Osteocyte (in vitro differentiated cells): ENCODE measurements at regions not wholly inside any gene's neighbourhood (a gene's known extent, or its start where the extent isn't known, plus 50 kb on each side); places are given as distances from the start of the nearest gene placed in this dataset.
"Not testable (repeated sequence)": the region's sequence is repeated elsewhere in the genome, so short reads cannot be mapped to it uniquely, and the experiment has no call there.

Source experiments
- DNase-seq: peaks from one replicate; pipeline ENCODE4 v3.0.0; 2021; ENCODE audit warnings: mixed read lengths; ENCODE audit not compliant: unreplicated experiment; ENCODE audit errors: extremely low spot score
- H3K27ac Mint-ChIP-seq: one replicate; pipeline ENCODE4 v1.8.0; 2021; ENCODE audit warnings: mild to moderate bottlenecking, mixed read lengths; ENCODE audit not compliant: unreplicated experiment
- H3K27me3 Mint-ChIP-seq: one replicate; pipeline ENCODE4 v1.8.0; 2021; ENCODE audit warnings: mixed read lengths; ENCODE audit not compliant: unreplicated experiment
- H3K36me3 Mint-ChIP-seq: one replicate; pipeline ENCODE4 v1.8.0; 2021; ENCODE audit warnings: mixed read lengths; ENCODE audit not compliant: unreplicated experiment
- H3K4me1 Mint-ChIP-seq: one replicate; pipeline ENCODE4 v1.8.0; 2021; ENCODE audit warnings: mixed read lengths; ENCODE audit not compliant: unreplicated experiment
- H3K4me3 Mint-ChIP-seq: one replicate; pipeline ENCODE4 v1.8.0; 2021; ENCODE audit warnings: mild to moderate bottlenecking, moderate library complexity, mixed read lengths; ENCODE audit not compliant: unreplicated experiment
- H3K9me3 Mint-ChIP-seq: one replicate; pipeline ENCODE4 v1.8.0; 2021; ENCODE audit warnings: mixed read lengths; ENCODE audit not compliant: unreplicated experiment
- TF ChIP-seq, protein P1 (sequence below): fragments of 200-600 bp; sonication (generic); IDR thresholded peaks from 2 replicates; pipeline ENCODE4 v1.5.0; 2021; ENCODE audit warnings: antibody characterized with exemption, mild to moderate bottlenecking, moderate library complexity

DNA sequence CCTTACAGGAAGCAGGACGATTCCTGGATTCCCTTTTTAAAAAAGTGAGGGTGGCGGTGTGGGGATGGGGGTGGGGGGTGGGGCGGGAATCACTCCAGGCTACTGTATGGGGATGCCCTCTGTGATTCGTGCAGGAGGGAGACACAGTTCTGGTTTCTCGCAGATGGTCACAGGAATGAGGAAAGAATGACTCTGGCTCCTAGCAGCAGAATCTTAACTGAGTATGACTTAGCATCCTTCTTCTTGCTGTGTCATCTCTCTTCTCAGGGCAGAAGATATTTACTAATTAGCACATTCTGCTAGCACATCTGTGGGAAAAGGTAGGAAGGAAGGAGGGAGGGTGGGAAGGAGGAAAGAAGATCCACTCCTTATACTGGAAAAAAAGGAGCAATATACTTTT, 78.8 kb upstream of the GPR39 start:
- not testable (repeated sequence) for DNase-seq, H3K9me3 Mint-ChIP-seq, H3K27ac Mint-ChIP-seq, H3K4me3 Mint-ChIP-seq, H3K36me3 Mint-ChIP-seq, H3K4me1 Mint-ChIP-seq
- H3K27me3 Mint-ChIP-seq = peaks cover 13% of the 10 kb centered on the region

DNA sequence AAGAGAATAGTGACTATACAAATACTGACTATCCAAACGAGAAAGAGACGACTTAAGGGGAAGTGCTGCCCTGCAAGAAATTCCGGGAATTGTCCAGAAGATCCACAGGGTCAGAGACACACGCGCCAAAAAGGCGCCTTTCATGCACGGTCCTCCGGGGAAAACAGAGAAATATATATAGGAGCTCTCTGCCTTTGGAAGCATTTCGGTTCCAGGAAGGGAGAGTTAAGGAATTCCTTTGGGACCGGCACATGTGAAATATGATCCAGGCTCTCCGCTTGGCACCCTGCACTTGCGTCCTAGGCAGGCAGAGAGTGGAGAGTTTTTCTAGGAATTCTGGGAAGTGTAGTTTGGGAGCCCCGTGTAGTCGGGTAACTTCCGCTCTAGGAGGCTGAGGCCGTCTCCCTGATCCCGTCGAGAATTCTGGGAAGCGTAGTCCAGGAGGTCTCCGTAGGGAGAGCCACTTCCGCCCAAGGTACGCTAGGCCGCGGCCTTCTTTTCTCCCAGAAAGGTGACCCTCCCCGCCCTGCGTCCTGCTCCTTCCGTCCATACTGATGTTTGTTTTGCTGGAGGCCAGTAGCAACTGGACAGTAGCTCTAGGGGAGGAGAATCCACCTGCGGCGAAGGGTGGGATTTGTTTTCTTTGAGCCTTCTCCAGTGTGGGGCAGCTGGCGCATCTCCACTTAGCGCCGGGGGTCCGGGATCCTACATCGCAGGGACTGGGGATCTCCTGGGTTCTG, 69.4 kb upstream of the GPR39 start:
- Mint-ChIP-seq H3K27ac (peak overlapping the region; percentile 79), H3K27me3 (peaks cover 26% of the 10 kb centered on the region), H3K4me3 (peak overlapping the region; percentile 76)
- not testable (repeated sequence) for H3K4me1 Mint-ChIP-seq, H3K9me3 Mint-ChIP-seq, H3K36me3 Mint-ChIP-seq
- peak; percentile 88 for DNase-seq

DNA sequence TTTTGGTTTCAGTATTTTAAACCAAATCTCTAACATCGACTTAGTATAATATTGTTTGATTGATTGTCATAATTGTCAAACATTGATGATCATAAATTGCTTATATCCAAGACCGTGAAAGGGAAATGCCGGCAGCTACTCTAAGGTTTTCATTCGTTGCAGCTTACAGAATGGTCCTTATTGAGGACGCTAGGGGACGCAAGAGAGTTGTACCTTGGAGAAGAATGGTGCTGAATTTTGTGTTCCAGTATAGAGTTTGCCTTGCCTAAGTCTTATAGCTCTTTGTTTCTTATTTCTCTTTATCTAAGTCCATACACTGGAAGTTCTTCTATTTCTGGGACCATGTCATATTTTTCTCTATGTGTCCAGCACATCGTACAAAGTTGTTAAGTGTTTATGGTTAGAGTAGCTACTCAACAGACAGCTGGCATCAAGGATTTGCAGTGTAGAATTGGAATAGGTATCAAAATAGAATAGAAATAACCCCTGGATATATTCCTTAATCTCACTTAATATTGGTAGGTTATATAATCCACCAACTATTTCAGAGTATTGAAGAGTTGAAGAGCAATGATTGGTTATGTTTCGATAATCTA, 67.4 kb upstream of the GPR39 start:
- DNase-seq, H3K36me3 Mint-ChIP-seq, H3K27ac Mint-ChIP-seq, H3K4me1 Mint-ChIP-seq, H3K9me3 Mint-ChIP-seq, H3K4me3 Mint-ChIP-seq: not testable (repeated sequence)
- H3K27me3 Mint-ChIP-seq = peaks cover 28% of the 10 kb centered on the region
- TF ChIP-seq, protein P1, sequence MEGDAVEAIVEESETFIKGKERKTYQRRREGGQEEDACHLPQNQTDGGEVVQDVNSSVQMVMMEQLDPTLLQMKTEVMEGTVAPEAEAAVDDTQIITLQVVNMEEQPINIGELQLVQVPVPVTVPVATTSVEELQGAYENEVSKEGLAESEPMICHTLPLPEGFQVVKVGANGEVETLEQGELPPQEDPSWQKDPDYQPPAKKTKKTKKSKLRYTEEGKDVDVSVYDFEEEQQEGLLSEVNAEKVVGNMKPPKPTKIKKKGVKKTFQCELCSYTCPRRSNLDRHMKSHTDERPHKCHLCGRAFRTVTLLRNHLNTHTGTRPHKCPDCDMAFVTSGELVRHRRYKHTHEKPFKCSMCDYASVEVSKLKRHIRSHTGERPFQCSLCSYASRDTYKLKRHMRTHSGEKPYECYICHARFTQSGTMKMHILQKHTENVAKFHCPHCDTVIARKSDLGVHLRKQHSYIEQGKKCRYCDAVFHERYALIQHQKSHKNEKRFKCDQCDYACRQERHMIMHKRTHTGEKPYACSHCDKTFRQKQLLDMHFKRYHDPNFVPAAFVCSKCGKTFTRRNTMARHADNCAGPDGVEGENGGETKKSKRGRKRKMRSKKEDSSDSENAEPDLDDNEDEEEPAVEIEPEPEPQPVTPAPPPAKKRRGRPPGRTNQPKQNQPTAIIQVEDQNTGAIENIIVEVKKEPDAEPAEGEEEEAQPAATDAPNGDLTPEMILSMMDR = peak; percentile 70

DNA sequence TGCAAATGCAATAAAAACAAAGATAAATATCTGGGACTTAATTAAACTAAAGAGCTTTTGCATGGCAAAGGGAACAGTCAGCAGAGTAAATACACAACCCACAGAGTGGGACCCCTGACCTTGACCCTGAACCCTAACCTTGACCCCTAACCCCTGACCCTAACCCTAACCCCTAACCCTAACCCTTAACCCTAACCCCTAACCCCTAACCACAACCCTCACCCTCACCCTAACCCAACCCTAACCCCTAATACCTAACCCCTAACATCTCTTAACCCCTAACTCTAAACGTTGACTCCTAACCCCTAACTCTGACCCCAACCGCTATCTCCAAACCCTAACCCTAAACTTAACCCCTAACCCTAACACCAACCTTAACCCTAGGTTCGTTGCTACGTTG, 64.9 kb upstream of the GPR39 start:
- H3K36me3 Mint-ChIP-seq, H3K27ac Mint-ChIP-seq, H3K4me1 Mint-ChIP-seq, H3K9me3 Mint-ChIP-seq, DNase-seq, H3K4me3 Mint-ChIP-seq: not testable (repeated sequence)
- H3K27me3 Mint-ChIP-seq = peaks cover 33% of the 10 kb centered on the region

DNA sequence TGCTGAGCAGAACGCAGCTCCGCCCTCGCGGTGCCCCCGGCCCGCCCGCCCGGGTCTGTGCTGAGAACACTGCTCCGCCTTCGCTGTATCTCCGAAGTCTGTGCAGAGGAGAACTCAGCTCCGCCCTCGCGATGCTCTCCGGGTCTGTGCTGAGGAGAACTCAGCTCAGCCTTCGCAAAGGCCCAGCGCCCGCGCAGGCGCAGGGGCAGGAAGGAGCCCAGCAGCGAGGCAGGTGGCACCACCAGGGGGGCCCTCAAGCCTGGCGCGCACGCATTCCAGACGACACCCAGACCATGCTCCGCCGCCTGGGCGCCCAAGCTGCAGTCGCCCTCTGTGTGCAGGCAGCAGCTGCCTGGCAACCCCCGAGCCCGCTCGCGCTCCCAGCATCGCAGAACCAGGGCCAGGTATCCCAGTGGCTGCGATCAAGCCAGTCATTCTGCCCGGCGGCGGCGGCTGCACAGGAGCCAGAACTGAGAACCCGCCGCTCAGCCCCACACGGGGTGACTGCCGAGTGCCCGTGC, 64.1 kb upstream of the GPR39 start:
- H3K4me3 Mint-ChIP-seq = peak overlapping the region; percentile 66
- H3K27me3 Mint-ChIP-seq = peaks cover 33% of the 10 kb centered on the region
- H3K9me3 Mint-ChIP-seq, H3K4me1 Mint-ChIP-seq, DNase-seq, H3K36me3 Mint-ChIP-seq, H3K27ac Mint-ChIP-seq: not testable (repeated sequence)

DNA sequence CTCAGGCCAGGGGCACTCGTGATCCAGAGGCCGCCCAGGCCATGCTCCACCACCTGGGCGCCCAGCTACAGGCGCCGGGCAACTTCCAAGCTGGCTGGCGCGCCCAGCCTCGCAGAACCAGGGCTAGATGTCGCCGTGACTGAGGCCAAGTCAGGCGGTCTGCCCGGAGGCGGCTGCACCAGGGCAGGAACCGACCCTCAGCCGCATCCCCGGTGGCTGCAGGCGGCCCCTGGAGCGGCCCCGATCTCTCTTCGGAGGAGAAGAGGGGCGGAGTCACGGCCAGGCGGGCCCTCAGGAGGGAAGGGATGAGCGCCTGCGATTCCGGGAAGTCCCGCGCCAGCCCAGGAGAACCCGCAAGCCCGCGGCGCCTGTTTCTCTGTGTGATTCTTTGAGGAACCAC, 63.2 kb upstream of the GPR39 start:
- H3K36me3 Mint-ChIP-seq, H3K4me3 Mint-ChIP-seq, H3K4me1 Mint-ChIP-seq, H3K9me3 Mint-ChIP-seq, H3K27ac Mint-ChIP-seq, DNase-seq: not testable (repeated sequence)
- peaks cover 33% of the 10 kb centered on the region for H3K27me3 Mint-ChIP-seq

DNA sequence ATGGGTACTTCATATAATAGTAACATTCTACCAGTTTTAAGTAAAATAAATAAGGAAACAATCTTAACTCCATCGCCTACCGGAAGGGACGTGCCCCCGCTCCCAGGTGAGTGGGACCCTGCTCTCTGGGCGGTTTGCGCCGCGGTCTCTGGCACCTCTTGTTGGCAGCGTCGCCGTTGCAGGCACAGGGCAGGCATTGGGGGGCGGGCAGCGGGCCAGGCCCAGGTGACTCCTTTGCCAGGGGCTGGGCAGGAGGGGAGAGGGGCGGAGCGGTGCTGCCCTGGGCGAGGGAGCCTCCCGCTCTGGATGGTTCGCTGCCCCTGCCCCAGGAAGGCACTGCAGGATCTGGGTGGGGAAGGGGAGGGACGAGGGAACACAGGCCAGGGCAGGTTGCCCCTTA, 55.6 kb upstream of the GPR39 start:
- not testable (repeated sequence) for H3K27ac Mint-ChIP-seq, H3K4me1 Mint-ChIP-seq, H3K4me3 Mint-ChIP-seq, H3K36me3 Mint-ChIP-seq
- Mint-ChIP-seq H3K9me3 (peaks cover 31% of the 10 kb centered on the region), H3K27me3 (peaks cover 11% of the 10 kb centered on the region)
- peak; percentile 87 for DNase-seq

DNA sequence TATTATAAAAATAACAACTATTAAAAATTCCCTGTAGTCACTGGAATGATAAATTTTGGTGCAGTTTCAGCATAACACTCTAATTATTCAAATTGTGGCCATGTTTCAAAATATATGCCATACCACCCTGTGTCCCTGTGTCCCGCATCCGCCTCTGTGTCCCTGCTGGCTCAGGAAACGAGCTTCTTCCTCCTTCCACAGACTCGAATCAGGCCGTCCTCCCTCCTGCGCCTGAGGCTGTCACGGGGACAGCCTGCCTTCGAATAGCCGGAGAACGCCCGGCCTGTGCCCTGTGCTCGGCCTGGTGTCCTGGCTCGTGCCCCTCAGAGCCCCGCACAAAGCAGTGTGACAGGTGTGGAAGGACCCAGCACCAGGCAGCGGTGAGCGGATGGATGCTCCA, 55.1 kb upstream of the GPR39 start:
- H3K27me3 Mint-ChIP-seq = peaks cover 11% of the 10 kb centered on the region
- H3K27ac Mint-ChIP-seq, H3K36me3 Mint-ChIP-seq: not testable (repeated sequence)

DNA sequence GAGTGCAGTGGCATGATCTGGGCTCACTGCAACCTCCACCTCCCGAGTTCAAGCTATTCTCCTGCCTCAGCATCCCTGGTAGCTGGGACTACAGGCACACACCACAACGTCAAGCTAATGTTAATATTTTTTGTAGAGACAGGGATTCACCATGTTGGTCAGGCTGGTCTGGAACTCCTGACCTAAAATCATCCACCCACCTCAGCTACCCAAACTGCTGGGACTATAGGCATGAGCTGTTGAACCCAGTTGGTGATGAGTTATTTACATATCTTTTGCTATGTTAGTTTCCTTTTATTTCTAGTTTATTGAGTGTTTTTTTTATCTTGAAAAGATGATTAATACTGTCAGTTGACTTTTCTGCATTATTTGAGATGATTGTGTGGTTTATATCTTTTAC, 53.3 kb upstream of the GPR39 start:
- not testable (repeated sequence) for DNase-seq, H3K36me3 Mint-ChIP-seq, H3K27ac Mint-ChIP-seq, H3K4me3 Mint-ChIP-seq, H3K4me1 Mint-ChIP-seq
- peaks cover 13% of the 10 kb centered on the region for H3K27me3 Mint-ChIP-seq
- H3K9me3 Mint-ChIP-seq = peaks cover 31% of the 10 kb centered on the region

More for the DNA sequence above, 55.1 kb upstream of the GPR39 start:
- not testable (repeated sequence) for DNase-seq, H3K4me3 Mint-ChIP-seq, H3K4me1 Mint-ChIP-seq
- peaks cover 31% of the 10 kb centered on the region for H3K9me3 Mint-ChIP-seq

DNA sequence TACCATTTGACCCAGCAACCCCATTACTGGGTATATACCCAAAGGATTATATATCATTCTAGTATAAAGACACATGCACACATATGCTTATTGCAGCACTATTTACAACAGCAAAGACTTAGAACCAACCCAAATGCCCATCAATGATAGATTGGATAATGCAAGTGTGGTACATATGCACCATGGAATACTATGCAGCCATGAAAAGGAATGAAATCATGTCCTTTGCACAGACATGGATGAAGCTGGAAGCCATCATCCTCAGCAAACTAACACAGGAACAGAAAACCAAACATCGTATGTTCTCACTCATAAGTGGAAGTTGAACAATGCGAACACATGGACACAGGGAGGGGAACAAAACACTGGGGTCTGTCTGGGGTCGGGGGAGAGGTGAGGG, 50.6 kb upstream of the GPR39 start:
- not testable (repeated sequence) for H3K4me1 Mint-ChIP-seq
- H3K27me3 Mint-ChIP-seq = peaks cover 18% of the 10 kb centered on the region

More for the DNA sequence above, 50.6 kb upstream of the GPR39 start:
- H3K36me3 Mint-ChIP-seq, H3K27ac Mint-ChIP-seq, DNase-seq, H3K4me3 Mint-ChIP-seq: not testable (repeated sequence)
- H3K9me3 Mint-ChIP-seq = peaks cover 26% of the 10 kb centered on the region
